ENCODE measurements at regions not wholly inside any gene's neighbourhood (a gene's known extent, or its start where the extent isn't known, plus 50 kb on each side); places are given as distances from the start of the nearest gene placed in this dataset.

DNA sequence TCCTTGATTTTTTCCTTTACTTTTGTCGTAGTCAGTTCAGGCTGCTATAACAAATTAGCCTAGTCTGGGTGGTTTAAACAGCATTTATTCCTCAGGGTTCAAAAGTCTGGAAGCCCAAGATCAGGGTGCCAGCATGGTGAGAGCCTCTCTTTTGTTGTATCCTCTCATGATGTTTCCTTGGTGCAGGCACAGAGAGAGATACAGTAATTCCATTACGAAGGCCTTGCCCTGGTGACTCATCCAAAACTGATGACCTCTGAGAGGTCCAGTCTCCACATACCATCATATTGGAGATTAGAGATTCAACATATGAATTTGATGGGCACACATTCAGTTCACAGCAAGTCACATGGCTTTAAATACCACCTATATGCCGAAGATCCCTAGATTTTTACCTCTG, 253.8 kb downstream of the CYRIA start:
- TF ChIP-seq, protein P1, sequence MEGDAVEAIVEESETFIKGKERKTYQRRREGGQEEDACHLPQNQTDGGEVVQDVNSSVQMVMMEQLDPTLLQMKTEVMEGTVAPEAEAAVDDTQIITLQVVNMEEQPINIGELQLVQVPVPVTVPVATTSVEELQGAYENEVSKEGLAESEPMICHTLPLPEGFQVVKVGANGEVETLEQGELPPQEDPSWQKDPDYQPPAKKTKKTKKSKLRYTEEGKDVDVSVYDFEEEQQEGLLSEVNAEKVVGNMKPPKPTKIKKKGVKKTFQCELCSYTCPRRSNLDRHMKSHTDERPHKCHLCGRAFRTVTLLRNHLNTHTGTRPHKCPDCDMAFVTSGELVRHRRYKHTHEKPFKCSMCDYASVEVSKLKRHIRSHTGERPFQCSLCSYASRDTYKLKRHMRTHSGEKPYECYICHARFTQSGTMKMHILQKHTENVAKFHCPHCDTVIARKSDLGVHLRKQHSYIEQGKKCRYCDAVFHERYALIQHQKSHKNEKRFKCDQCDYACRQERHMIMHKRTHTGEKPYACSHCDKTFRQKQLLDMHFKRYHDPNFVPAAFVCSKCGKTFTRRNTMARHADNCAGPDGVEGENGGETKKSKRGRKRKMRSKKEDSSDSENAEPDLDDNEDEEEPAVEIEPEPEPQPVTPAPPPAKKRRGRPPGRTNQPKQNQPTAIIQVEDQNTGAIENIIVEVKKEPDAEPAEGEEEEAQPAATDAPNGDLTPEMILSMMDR (conservative IDR thresholded peaks at IDR 0.05) = no peak
- peaks cover 4 to 5% of the 10 kb centered on the region in 2 experiments; a peak in 4 of 5 replicates for H3K9me3 Mint-ChIP-seq
- H3K36me3 Mint-ChIP-seq (ENCODE audit: insufficient read depth in 1 of 3, low read depth in 3 of 3) = peaks cover 0 to 4% (median 2%) of the 10 kb centered on the region in 3 experiments; a peak in 3 of 7 replicates

More for the DNA sequence above, 253.8 kb downstream of the CYRIA start:
- Histone ChIP-seq H3K23me2 (ENCODE audit: insufficient read length, low read depth, low read length, poor library complexity, severe bottlenecking) (no peaks in the 10 kb centered on the region), H2AFZ (ENCODE audit: low read length) (no peak overlapping the region), H3K4me2 (ENCODE audit: insufficient read depth, insufficient read length, low read length) (no peak overlapping the region), H3T11ph (ENCODE audit: low read length) (no peak overlapping the region), H3K27ac (ENCODE audit: insufficient read length, low read depth, low read length) (no peak overlapping the region), H3K18ac (ENCODE audit: insufficient read length, low read depth, low read length) (no peak overlapping the region), H3K79me2 (ENCODE audit: insufficient read depth, low read length) (no peaks in the 10 kb centered on the region), H3K56ac (ENCODE audit: insufficient read length, low read depth, low read length) (no peak overlapping the region), H3K79me1 (ENCODE audit: insufficient read depth, low read depth, low read length, poor library complexity, severe bottlenecking) (no peaks in the 10 kb centered on the region), H2BK120ac (ENCODE audit: low read depth, low read length, poor library complexity, severe bottlenecking) (no peak overlapping the region), H3K23ac (ENCODE audit: insufficient read length, low read depth, low read length) (no peak overlapping the region), H4K8ac (replicated peaks; ENCODE audit: insufficient read length, low read depth, low read length) (no peak overlapping the region), H3K9ac (ENCODE audit: extremely low read depth, insufficient read length, low read length) (no peak overlapping the region), H4K20me1 (ENCODE audit: control insufficient read depth, insufficient read depth, insufficient read length) (no peaks in the 10 kb centered on the region), H2BK12ac (ENCODE audit: insufficient read length, low read depth, low read length) (no peak overlapping the region), H3K14ac (ENCODE audit: insufficient read depth, low read length) (no peak overlapping the region), H3K4me1 (ENCODE audit: insufficient read depth, low read length) (no peaks in the 10 kb centered on the region), H3K4ac (ENCODE audit: low read depth, low read length) (no peak overlapping the region), H3K27me3 (ENCODE audit: insufficient read depth, low read length) (no peaks in the 10 kb centered on the region), H4K91ac (ENCODE audit: insufficient read length, low read depth, low read length) (no peak overlapping the region), H2BK20ac (ENCODE audit: low read depth, low read length, poor library complexity, severe bottlenecking) (no peak overlapping the region), H4K5ac (ENCODE audit: insufficient read length, low read depth, low read length) (no peak overlapping the region), H2AK5ac (ENCODE audit: insufficient read length, low read length) (no peak overlapping the region), H3K9me3 (ENCODE audit: control insufficient read depth, low read depth, low read length) (no peaks in the 10 kb centered on the region), H2BK15ac (ENCODE audit: low read depth, low read length) (no peak overlapping the region), H2BK5ac (ENCODE audit: insufficient read length, low read length) (no peak overlapping the region)
- no peak for DNase-seq
- H3K27me3 Mint-ChIP-seq (ENCODE audit: low read depth) = no peaks in the 10 kb centered on the region
- H3K4me1 Mint-ChIP-seq = peaks cover 0 to 5% of the 10 kb centered on the region in 2 experiments; a peak in 1 of 4 replicates
- no peak overlapping the region for H3K27ac Mint-ChIP-seq
- WGBS (ENCODE audit: extremely low coverage, insufficient read length, low lambda C conversion rate) = no CpG with 5 or more reads among the region's 3 CpGs
- H3K4me3 Mint-ChIP-seq = no peak overlapping the region

Data from H9 (cell line).